Stimulated activated naive B cell treated with anti-CD40 and anti-IgM and Interleukin-4, amounts not matched to agents 10 μg/mL and 1 μg/mL and 100 μg/mL, for 72 hours (primary cell): ENCODE measurements at regions not wholly inside any gene's neighbourhood (a gene's known extent, or its start where the extent isn't known, plus 50 kb on each side); places are given as distances from the start of the nearest gene placed in this dataset.

Experiments
- ATAC-seq, 2 donors: fragments of 150-1000 bp; cut with Tn5 transposase; replicated peaks; 2 replicates each; pipeline ENCODE4 v1.10.0; 2021; ENCODE audit warnings: moderate library complexity in 1 of 2
- DNase-seq: peaks from one replicate; pipeline ENCODE4 v3.0.0; 2021
- H3K27ac Mint-ChIP-seq: one replicate; pipeline ENCODE4 v1.8.0; 2022; ENCODE audit warnings: mild to moderate bottlenecking, mixed read lengths
- H3K27me3 Mint-ChIP-seq, 2 donors: one replicate each; pipeline ENCODE4 v1.8.0; 2022; ENCODE audit warnings: mixed read lengths in 2 of 2
- H3K36me3 Mint-ChIP-seq, 2 donors: one replicate each; pipeline ENCODE4 v1.8.0; 2022; ENCODE audit warnings: mixed read lengths in 2 of 2, mild to moderate bottlenecking in 1 of 2
- H3K4me1 Mint-ChIP-seq, 2 donors: one replicate each; pipeline ENCODE4 v1.8.0; 2022; ENCODE audit warnings: mixed read lengths in 2 of 2, mild to moderate bottlenecking in 1 of 2
- H3K4me3 Mint-ChIP-seq, 2 donors: one replicate each; pipeline ENCODE4 v1.8.0; 2022; ENCODE audit warnings: mild to moderate bottlenecking in 2 of 2, mixed read lengths in 2 of 2, moderate library complexity in 1 of 2
- H3K9me3 Mint-ChIP-seq, 2 donors: one replicate each; pipeline ENCODE4 v1.8.0; 2022; ENCODE audit warnings: mixed read lengths in 2 of 2, mild to moderate bottlenecking in 1 of 2

DNA sequence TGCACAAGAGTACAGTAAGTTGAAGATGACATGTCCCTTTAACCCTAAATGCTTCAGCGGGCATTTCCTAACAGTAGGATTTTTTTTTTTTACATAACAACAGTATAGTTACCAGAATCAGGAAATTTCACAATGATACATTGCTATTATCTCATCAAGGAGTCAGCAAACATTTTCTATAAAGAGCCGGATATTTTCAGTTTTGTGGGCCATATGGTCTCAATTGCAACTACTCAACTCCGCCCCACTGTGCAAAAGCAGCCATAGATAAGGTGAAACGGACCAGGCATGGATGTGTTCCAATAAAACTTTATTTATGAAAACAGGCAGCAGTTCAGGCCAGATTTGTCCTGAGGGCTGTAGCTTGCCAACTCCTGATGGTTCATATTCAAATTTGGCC, 130.6 kb downstream of the SMAD6 start:
- H3K36me3 Mint-ChIP-seq: peaks cover 0 to 7% of the 10 kb centered on the region in 2 donors
- no peak for ATAC-seq
- H3K9me3 Mint-ChIP-seq: peaks cover 6% of the 10 kb centered on the region in 2 donors
- H3K4me1 Mint-ChIP-seq: peaks cover 28 to 50% of the 10 kb centered on the region in 2 donors
- DNase-seq: no peak
- H3K27me3 Mint-ChIP-seq: no peaks in the 10 kb centered on the region
- H3K27ac Mint-ChIP-seq: no peak overlapping the region
- H3K4me3 Mint-ChIP-seq: no peak overlapping the region

DNA sequence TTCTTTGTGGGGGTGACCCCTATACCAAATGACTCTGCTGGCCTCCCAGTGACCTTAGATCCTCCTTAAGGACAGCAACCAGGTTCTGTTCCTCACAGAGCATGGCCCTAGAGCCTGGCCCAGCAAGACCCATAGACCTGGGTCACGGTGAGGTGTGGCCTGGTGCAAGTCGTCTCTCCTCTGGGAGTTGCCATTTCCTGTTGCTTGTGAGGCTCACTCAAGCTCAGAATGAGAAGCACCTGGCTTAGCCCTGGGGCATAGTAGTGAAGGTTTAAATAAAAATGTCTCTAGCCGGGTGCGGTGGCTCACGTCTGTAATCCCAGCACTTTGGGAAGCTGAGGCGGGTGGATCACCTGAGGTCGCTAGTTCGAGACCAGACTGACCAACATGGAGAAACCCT, 131.3 kb downstream of the SMAD6 start:
- H3K4me1 Mint-ChIP-seq: peaks cover 28 to 50% of the 10 kb centered on the region in 2 donors
- H3K27ac Mint-ChIP-seq: peak overlapping the region; percentile 68
- no peaks in the 10 kb centered on the region for H3K27me3 Mint-ChIP-seq
- peak overlapping the region; percentile 39 to 55 for H3K4me3 Mint-ChIP-seq
- peaks cover 0 to 7% of the 10 kb centered on the region in 2 donors for H3K36me3 Mint-ChIP-seq
- H3K9me3 Mint-ChIP-seq: peaks cover 6% of the 10 kb centered on the region in 2 donors
- DNase-seq (no peak), ATAC-seq (peak; percentile 76 to 79)

DNA sequence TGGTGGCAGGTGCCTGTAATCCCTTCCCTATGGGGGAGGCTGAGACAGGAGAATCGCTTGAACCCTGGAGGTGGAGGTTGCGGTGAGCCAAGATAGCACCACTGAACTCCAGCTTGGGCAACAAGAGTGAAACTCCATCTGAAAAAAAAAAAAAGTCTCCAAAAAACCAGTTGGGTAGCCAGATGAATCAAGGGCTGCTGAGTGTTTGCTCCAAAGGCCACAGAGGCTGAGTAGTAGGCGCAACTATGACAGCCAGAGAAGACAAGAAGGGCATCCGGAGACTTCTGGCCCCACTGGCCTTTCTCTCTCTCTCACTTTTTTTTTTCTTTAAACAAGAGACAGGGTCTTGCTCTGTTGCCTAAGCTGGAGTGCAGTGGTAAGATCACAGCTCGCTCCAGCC, 131.8 kb downstream of the SMAD6 start:
- ATAC-seq (no peak), DNase-seq (no peak)
- Mint-ChIP-seq H3K27me3 (no peaks in the 10 kb centered on the region), H3K9me3 (peaks cover 6% of the 10 kb centered on the region in 2 donors), H3K36me3 (peaks cover 0 to 7% of the 10 kb centered on the region in 2 donors), H3K4me1 (peaks cover 28 to 50% of the 10 kb centered on the region in 2 donors), H3K27ac (no peak overlapping the region), H3K4me3 (no peak overlapping the region)

DNA sequence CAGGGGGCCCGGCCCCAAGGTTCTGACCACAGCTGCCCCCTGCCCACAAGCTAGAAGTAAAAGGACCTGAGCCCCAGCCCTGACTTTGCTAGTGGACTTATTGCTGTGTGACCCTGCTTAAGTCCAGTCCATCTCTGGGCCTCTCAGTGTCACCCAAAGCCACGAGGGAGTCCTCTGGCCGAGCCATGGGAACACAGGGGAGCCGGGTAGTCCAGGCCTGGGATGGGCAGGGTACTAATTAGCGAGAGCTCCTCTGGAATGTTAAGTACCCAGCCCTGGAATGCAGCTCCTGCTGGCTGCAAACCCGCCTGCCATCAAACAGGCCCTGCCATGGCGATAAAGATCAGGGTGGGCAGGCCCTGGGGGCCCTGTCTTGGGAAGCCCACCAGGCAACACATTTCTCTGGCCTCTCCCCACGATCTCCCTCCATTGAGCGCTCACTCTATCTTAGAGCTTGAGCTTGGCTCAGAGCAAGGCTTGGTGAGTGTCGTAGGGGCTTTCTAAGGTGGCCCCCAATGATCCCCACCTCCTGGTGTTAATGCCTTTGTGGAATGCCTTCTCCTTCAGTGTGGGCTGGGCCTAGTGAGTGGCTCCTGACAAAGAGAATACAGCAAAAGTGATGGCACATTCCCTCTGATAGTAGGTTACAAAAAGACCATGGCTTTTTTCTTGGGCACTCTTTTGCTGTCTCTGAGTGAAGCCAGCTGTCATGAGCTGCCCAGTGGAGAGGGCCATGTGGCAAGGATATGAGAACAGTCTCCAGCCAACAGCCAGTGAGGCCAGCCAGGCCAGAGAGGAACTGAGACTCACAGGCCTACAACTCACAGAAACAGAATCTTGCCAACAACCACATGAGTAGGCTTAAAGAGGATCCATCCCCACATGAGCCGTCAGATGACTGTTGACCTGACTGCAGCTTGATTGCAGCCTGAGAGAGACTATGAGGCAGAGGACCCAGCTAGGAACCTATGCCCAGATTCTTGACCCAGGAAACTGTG, 133.1 kb downstream of the SMAD6 start:
- peaks cover 0 to 7% of the 10 kb centered on the region in 2 donors for H3K36me3 Mint-ChIP-seq
- peaks cover 31 to 60% of the 10 kb centered on the region in 2 donors for H3K4me1 Mint-ChIP-seq
- ATAC-seq: peak; percentile 88 to 92
- H3K9me3 Mint-ChIP-seq: peaks cover 6% of the 10 kb centered on the region in 2 donors
- no peaks in the 10 kb centered on the region for H3K27me3 Mint-ChIP-seq
- no peak overlapping the region for H3K27ac Mint-ChIP-seq
- peak; percentile 27 for DNase-seq
- H3K4me3 Mint-ChIP-seq: no peak overlapping the region

DNA sequence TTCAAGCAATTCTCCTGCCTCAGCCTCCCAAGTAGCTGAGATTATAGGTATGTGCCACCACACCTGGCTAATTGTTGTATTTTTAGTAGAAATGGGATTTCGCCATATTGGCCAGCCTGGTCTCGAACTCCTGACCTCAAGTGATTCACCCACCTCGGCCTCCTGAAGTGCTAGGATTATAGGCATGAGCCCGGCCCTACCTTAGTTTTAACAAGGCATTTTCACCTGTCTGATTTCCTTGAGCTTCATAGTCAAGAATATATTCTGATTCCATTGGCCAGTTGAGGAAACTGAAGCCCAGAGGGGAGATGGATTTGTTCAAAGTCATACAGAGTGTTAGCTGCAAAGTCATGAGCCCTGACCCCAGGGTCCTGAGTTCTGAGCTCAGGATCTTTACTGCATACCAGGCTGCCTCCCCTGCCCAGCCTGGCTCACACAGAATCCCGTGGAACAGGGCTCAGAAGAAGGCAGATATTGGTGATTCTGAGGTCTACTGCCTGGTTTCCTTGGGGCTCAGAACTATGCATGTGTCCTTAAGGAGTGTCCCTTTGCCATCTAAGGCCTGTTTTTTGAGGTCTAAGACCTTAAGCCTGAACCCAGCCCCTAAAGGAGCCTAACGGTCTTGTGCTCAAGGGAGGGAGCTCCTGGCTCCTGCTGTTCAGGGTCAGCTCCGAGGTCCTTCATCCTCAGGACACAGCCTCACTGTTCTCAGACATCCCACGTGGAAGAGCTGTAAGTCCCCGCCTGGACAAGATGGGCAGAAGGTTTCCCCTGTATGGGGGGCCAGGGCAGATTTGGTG, 134.4 kb downstream of the SMAD6 start:
- H3K4me1 Mint-ChIP-seq: peaks cover 33 to 56% of the 10 kb centered on the region in 2 donors
- no peak overlapping the region for H3K27ac Mint-ChIP-seq
- H3K36me3 Mint-ChIP-seq: peaks cover 0 to 7% of the 10 kb centered on the region in 2 donors
- no peak for ATAC-seq
- H3K27me3 Mint-ChIP-seq: peaks cover 3 to 4% of the 10 kb centered on the region in 2 donors
- H3K4me3 Mint-ChIP-seq: no peak overlapping the region
- H3K9me3 Mint-ChIP-seq: peaks cover 4 to 6% of the 10 kb centered on the region in 2 donors
- no peak for DNase-seq

DNA sequence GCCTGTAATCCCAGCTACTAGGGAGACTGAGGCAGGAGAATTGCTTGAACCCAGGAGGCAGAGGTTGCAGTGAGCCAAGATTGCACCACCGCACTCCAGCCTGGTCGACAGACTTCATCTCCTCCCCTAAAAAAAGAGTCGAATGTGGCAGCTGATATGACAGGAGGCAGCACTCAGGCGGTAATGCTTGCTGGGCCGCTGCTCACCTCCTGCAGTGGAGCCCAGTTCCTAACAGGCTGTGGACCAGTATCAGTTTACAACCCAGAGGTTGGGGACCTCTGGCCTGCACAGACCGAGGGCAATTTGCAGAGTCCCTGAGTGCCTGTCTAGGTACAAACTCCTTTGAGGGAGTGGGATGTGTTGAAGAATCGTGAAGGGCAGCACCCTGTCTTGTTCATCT, 136.2 kb downstream of the SMAD6 start:
- ATAC-seq (no peak), DNase-seq (no peak)
- H3K27ac Mint-ChIP-seq: no peak overlapping the region
- no peak overlapping the region for H3K4me3 Mint-ChIP-seq
- peaks cover 0 to 7% of the 10 kb centered on the region in 2 donors for H3K36me3 Mint-ChIP-seq
- peaks cover 4 to 6% of the 10 kb centered on the region in 2 donors for H3K9me3 Mint-ChIP-seq
- peaks cover 10 to 17% of the 10 kb centered on the region in 2 donors for H3K27me3 Mint-ChIP-seq
- peaks cover 30 to 54% of the 10 kb centered on the region in 2 donors for H3K4me1 Mint-ChIP-seq

DNA sequence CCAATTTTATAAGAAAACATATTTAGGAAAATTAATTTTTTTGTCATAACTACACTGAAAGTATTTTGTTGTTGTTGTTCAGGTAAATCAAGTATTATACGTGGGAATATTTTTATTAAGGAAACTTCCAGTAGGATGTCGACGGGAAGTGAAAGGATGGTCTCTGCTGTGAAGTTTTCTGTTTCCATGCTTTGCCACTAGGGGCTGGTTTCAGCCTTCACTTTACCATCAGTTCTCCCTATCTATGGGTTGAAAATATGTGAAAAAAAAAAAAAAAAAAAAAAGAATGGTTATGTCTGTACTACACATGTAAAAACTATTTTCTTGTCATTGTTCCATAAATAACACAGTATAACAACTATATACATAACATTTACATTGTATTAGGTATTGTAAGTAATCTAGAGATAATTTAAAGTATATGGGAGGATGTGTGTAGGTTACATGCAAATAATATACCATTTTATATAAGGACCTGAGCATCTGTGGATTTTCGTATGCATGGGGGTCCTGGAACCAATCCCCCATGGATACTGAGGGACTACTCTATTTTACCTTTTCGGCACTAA, 136.7 kb downstream of the SMAD6 start:
- H3K27me3 Mint-ChIP-seq: peaks cover 10 to 23% of the 10 kb centered on the region in 2 donors
- H3K4me3 Mint-ChIP-seq: no peak overlapping the region
- H3K9me3 Mint-ChIP-seq: peaks cover 4 to 6% of the 10 kb centered on the region in 2 donors
- H3K27ac Mint-ChIP-seq: no peak overlapping the region
- peaks cover 26 to 50% of the 10 kb centered on the region in 2 donors for H3K4me1 Mint-ChIP-seq
- ATAC-seq (no peak), DNase-seq (no peak)
- peaks cover 0 to 7% of the 10 kb centered on the region in 2 donors for H3K36me3 Mint-ChIP-seq

DNA sequence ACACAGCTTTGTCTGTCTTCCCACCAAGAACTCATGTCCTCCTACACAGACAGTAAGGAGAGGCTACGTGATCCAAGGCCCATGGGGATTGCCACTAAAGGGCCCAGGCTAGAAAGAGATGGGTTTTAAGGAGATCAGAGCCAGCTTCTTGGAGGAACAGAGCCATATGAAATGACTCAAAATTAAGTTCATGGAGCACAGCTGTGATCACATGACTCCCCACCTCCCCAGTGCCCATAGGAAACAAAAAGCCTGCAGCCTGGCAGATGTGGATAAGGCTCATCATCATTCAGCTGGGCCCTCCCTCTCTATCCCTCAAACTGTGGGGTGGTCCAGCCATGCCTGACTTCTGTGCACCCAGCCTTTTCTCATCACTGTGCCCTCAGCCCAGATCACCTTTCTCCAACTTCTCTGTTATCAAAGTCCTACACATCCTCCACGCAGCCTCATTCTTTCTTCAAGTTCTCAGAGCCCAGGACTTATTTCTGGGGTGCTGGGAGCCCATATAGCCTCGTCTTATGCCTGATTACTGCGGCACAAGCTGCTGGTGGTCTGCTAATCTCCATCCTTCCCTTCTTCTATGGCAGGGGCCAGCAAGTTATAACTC, 137.6 kb downstream of the SMAD6 start:
- H3K27ac Mint-ChIP-seq: no peak overlapping the region
- H3K9me3 Mint-ChIP-seq: peaks cover 4 to 6% of the 10 kb centered on the region in 2 donors
- H3K4me1 Mint-ChIP-seq: peaks cover 19 to 42% of the 10 kb centered on the region in 2 donors
- H3K27me3 Mint-ChIP-seq: peaks cover 11 to 31% of the 10 kb centered on the region in 2 donors
- ATAC-seq (no peak), DNase-seq (no peak)
- H3K4me3 Mint-ChIP-seq: no peak overlapping the region
- H3K36me3 Mint-ChIP-seq: peaks cover 0 to 7% of the 10 kb centered on the region in 2 donors

DNA sequence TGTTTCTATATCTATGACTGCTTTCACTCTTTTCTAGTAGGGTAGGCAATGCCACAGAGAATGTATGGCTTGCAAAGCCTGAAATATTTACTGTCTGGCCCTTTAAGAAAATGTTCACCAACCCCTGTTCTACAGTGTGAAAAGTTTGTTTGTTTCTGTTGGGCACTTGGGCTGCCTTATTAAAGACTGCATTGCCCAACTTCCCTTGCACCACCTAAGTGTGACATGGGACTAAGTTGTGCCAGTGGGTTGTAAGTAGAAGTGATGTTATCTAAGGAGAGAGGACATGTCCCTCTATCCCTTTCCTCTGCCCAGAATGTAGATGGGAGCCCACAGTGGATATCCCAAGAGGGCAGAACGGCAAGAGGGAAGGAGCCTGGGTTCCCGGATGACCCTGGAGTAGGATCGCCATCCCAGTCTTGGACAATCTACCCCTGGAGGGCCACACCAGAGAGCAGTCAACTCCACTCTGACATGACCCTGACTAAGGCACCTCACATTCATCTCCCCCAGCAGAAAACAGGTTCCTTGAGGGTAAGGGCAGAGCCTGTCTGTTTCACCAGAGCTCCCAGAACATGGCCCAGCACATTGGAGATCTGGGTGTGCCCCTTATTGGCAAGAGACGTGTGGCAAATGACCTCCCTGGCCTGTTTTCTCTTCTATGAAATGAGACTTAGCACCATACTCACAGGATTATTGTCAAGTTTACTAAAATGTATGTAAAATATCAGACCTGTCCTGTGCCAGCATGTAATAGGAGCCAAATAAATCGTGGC, 138.8 kb downstream of the SMAD6 start:
- Mint-ChIP-seq H3K36me3 (peaks cover 0 to under 1% of the 10 kb centered on the region in 2 donors), H3K9me3 (no peaks in the 10 kb centered on the region), H3K4me1 (peaks cover 13 to 30% of the 10 kb centered on the region in 2 donors), H3K27me3 (peaks cover 18 to 41% of the 10 kb centered on the region in 2 donors), H3K27ac (no peak overlapping the region), H3K4me3 (no peak overlapping the region)
- ATAC-seq: no peak
- DNase-seq: no peak

DNA sequence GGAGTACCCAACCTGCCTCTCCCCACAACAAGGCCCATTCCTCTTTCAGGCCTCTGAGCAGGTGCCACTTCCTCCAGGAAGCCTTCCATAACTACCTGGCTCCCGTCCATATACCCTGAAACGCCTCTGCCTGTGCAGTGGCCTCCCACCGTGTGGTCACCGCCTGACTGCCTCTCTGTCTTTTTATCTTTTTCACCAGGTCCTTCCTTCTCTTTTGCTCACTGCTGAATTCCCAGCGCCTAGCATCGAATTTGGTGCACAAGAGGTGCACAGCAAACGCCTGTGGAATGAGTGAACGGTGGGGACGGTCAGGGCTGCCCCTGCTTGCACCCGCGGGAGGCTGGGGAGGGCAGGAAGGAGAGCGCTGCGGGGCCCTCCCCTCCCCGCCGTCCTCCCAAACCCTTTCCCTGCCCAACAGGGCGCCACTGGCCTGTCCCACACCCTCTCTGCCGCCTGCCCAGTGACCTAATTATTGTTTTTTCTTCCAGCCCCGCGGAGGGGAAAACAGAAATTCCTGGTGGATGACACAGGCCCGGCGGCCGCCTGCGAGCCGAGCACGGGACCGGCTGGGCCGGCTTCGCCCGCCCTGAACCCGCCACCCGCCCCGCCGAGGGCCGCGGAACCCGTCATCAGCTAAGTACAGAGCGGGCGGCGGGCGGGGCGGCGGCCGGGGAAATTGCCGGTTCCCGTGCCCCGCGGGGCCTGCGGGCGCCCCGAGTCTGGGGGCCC, 140.1 kb downstream of the SMAD6 start:
- peaks cover 21 to 44% of the 10 kb centered on the region in 2 donors for H3K27me3 Mint-ChIP-seq
- no peaks in the 10 kb centered on the region for H3K9me3 Mint-ChIP-seq
- H3K27ac Mint-ChIP-seq: no peak overlapping the region
- ATAC-seq (peak; percentile 76), DNase-seq (no peak)
- peaks cover 13 to 29% of the 10 kb centered on the region in 2 donors for H3K4me1 Mint-ChIP-seq
- peak overlapping the region; percentile 73 to 80 for H3K4me3 Mint-ChIP-seq
- H3K36me3 Mint-ChIP-seq: no peaks in the 10 kb centered on the region

DNA sequence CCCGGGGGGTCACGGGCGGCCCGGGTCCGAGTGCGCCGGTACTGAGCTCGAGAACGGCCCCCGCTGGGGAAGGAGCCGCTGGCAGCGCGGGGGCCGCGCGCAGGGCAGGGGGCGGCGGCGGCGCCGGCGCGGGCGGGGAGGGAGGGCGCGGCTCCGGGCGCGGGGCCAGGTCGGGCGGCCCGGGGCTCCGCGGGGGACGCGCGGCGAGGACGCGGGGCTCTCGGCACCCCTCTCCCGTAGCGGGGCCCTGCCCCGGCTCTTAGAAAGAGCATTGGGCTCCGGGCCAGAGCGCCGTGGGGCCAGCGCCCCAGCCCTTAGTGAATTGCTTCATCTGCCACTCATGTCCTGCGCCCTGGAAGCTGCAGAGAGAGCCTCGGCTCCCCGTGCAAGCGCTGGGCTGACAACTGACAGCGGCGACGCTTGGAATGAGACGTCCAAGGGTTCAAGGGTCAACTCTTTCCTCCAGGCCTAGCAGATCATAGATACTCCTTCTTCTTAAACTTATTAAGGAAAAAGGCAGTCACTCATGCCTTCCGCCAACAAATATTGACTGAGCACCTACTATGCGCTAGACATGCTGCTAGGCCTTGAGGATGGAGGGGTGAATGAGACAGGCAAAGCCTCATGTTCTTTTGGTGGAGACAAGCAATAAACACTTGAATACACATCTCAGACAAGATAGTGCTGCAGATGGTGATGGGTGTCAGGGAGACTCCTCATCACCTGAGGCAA, 140.8 kb downstream of the SMAD6 start:
- ATAC-seq: peak; percentile 53 to 56
- no peak for DNase-seq
- Mint-ChIP-seq H3K27ac (no peak overlapping the region), H3K36me3 (no peaks in the 10 kb centered on the region), H3K4me1 (peaks cover 13 to 29% of the 10 kb centered on the region in 2 donors), H3K4me3 (peak overlapping the region; percentile 48 to 72), H3K27me3 (peaks cover 21 to 44% of the 10 kb centered on the region in 2 donors), H3K9me3 (no peaks in the 10 kb centered on the region)

DNA sequence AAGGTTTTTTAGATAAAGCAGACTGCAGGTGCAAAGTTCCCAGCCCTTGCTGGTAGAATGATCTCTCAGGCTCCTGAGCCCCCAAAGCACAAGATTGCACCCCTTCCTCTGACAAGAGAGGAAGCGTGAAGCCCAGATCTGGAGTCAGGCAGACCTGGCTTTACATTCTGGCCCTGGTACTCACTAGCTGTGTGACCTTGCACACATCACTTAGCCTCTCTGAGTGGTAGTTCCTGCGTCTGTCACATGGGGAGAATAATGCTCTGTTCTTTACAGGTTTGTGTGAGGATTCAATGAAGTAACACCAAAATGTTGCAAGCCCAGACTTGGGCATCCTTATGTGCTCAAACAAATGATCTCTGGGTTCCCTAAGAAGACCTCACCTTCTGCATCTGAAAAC, 141.5 kb downstream of the SMAD6 start:
- Mint-ChIP-seq H3K4me3 (no peak overlapping the region), H3K27ac (no peak overlapping the region), H3K4me1 (peaks cover 13 to 29% of the 10 kb centered on the region in 2 donors), H3K27me3 (peaks cover 21 to 44% of the 10 kb centered on the region in 2 donors), H3K9me3 (no peaks in the 10 kb centered on the region), H3K36me3 (no peaks in the 10 kb centered on the region)
- DNase-seq (no peak), ATAC-seq (no peak)
